Adrenal gland (tissue), 9 donors: ENCODE measurements at regions not wholly inside any gene's neighbourhood (a gene's known extent, or its start where the extent isn't known, plus 50 kb on each side); places are given as distances from the start of the nearest gene placed in this dataset.
A peak's percentile ranks its signal among the peaks of the same experiment; 100 is the strongest.

Source experiments
- DNase-seq, 7 donors: peaks; one replicate each; pipeline ENCODE4 v3.0.0-alpha.2; 2019 to 2020
- H3K27ac ChIP-seq, 5 donors: fragments of 200-600 bp; sonication (generic) in 4 of 5; 1 replicate in 3 of 5; 2 replicates in 2 of 5; pipeline versions ENCODE4 v1.5.1 to v1.8.0; 2016 to 2020; ENCODE audit warnings: mild to moderate bottlenecking in 1 of 5
- H3K27me3 ChIP-seq: fragments of 200-600 bp; 2 replicates; pipeline ENCODE4 v1.8.0; 2021
- H3K36me3 ChIP-seq, 2 donors: fragments of 200-600 bp; replicated peaks in 1 of 2; 1 replicate in 1 of 2; 2 replicates in 1 of 2; pipeline versions ENCODE4 v1.5.1 to v1.8.0; 2018 to 2022
- H3K4me1 ChIP-seq, 2 donors: fragments of 200-600 bp; replicated peaks in 1 of 2; 1 replicate in 1 of 2; 2 replicates in 1 of 2; pipeline versions ENCODE4 v1.5.1 to v1.8.0; 2018 to 2021
- H3K4me3 ChIP-seq, 4 donors: fragments of 200-600 bp; sonication (generic) in 3 of 4; one replicate each; pipeline ENCODE4 v1.5.1; 2016 to 2018
- H3K9me3 ChIP-seq, 3 donors: fragments of 200-600 bp; sonication (generic) in 1 of 3; replicated peaks in 1 of 3; 1 replicate in 2 of 3; 2 replicates in 1 of 3; pipeline versions ENCODE4 v1.5.1 to v1.8.0; 2016 to 2021
- POLR2A ChIP-seq, 2 donors: fragments of 450-650 bp; IDR thresholded peaks; one replicate each; pipeline ENCODE4 v1.6.1; 2017; ENCODE audit warnings: antibody characterized with exemption in 2 of 2, mild to moderate bottlenecking in 2 of 2, moderate library complexity in 1 of 2
- WGBS, 4 donors: extraction: QIAGEN DNeasy Blood & Tissue Kit in 2 of 4; methylation state at CpG; one replicate each; pipeline versions ENCODE4 v1.1.5 to v1.1.7; 2013 to 2017; 5-methylcytosine and 5-hydroxymethylcytosine counted together
- intact Hi-C, 2 donors: fragments of 100-400 bp; cut with DNase I; formaldehyde crosslinking; loops; one replicate each; pipeline versions ENCODE4 v1.14.1 to v1.15.0; 2022 to 2023
- TF ChIP-seq, protein P1 (sequence below), 6 experiments: fragments of 450-650 bp in 4 of 6; fragments of 200-600 bp in 2 of 6; sonication (generic) in 1 of 6; IDR thresholded peaks; 1 replicate in 5 of 6; 2 replicates in 1 of 6; pipeline versions ENCODE4 v1.5.1 to v1.8.0; 2016 to 2021; ENCODE audit warnings: antibody characterized with exemption in 6 of 6, mild to moderate bottlenecking in 2 of 6, moderate library complexity in 1 of 6
- donor health status: healthy with polysubstance abuse.
- donor health status: Bipolar disorder and iron deficiency.
- donor health status: DM: yes; HTN: yes; CAD: no.
- donor health status: DM: no; HTN: no; CAD: no.
- donor health status: DM: no; HTN: no; CAD: no.

DNA sequence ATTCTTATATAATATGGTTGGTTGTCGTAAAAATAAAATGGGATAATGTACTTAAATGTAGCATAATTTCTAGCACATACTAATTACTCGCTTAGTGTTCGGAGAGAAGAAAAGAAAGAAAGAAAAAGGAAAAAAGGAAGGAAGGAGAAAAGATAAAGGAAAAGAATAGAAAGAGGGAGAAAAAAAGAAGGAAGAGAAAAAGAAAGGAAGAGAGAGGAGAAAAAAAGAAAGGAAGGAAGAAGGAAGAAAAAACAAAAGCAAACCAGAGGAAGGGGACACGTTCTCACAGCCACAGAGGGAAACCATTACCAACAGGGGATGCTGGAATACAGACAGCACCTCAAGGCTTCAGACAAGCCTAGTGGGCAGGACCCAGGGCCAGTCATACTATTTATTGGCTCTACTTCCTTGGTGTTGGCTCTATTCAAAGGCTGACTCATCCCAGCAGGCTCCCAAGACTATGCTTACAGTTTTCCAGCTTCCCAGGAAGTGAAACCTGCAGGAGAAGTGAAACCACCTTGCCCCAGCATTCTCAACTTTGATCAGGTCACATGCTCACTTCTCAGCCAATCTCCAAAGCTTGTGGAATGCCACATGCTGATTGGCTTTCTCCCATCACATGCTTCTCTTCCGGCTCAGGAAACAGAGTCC, 273.5 kb upstream of the IRX5 start:
- intact Hi-C loops: no loop called here
- H3K27me3 ChIP-seq: peaks cover 9% of the 10 kb centered on the region
- H3K4me3 ChIP-seq: no peak overlapping the region
- WGBS, 4 donors: 80 to 86% (median 84%) methylated on average over 5 of the region's 5 CpGs
- no peaks in the 10 kb centered on the region for H3K9me3 ChIP-seq
- TF ChIP-seq, protein P1, sequence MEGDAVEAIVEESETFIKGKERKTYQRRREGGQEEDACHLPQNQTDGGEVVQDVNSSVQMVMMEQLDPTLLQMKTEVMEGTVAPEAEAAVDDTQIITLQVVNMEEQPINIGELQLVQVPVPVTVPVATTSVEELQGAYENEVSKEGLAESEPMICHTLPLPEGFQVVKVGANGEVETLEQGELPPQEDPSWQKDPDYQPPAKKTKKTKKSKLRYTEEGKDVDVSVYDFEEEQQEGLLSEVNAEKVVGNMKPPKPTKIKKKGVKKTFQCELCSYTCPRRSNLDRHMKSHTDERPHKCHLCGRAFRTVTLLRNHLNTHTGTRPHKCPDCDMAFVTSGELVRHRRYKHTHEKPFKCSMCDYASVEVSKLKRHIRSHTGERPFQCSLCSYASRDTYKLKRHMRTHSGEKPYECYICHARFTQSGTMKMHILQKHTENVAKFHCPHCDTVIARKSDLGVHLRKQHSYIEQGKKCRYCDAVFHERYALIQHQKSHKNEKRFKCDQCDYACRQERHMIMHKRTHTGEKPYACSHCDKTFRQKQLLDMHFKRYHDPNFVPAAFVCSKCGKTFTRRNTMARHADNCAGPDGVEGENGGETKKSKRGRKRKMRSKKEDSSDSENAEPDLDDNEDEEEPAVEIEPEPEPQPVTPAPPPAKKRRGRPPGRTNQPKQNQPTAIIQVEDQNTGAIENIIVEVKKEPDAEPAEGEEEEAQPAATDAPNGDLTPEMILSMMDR (IDR thresholded peaks at IDR 0.05): no peak
- TF ChIP-seq POLR2A (IDR thresholded peaks at IDR 0.05): no peak
- no peaks in the 10 kb centered on the region for H3K36me3 ChIP-seq
- H3K4me1 ChIP-seq: peaks cover 0 to 8% of the 10 kb centered on the region in 2 donors
- H3K27ac ChIP-seq: no peak overlapping the region
- peak in 2 of 7 donors; percentile 2 to 20 for DNase-seq

DNA sequence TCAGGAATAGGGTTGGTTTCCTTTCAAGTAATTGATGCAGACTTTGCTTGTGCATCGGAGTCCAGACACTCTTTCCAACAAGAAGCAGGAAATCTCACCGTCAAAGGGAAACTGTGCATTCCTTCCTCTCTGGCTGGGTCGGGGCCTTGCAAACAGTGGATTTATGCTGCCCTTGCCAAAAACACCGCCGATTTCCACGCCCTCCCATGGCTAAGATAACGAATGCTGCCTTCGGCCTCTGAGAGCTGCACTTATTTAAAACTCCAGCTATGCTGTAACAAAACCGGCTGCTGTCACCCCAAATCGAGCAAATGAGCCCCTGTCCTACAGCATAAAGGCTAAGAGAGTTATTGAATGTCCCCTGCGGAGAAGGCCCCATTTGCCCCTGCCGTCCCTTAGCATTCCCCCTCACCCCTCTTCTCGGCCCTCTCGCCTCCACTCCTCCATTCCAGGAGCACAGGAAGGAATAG, 275.5 kb upstream of the IRX5 start:
- Histone ChIP-seq H3K9me3 (no peaks in the 10 kb centered on the region), H3K4me1 (peaks cover 0 to 8% of the 10 kb centered on the region in 2 donors), H3K36me3 (no peaks in the 10 kb centered on the region), H3K27ac (peak overlapping the region in 1 of 5 donors; percentile 1), H3K4me3 (peak overlapping the region in 2 of 4 donors; percentile 4 to 11), H3K27me3 (peaks cover 9% of the 10 kb centered on the region)
- WGBS, 4 donors: 5 to 14% (median 10%) methylated on average over 14 of the region's 14 CpGs
- intact Hi-C loops: no loop called here
- TF ChIP-seq, protein P1 (IDR thresholded peaks at IDR 0.05): no peak
- no peak for TF ChIP-seq POLR2A (IDR thresholded peaks at IDR 0.05)
- DNase-seq: peak; percentile 21 to 66 (median 41)

DNA sequence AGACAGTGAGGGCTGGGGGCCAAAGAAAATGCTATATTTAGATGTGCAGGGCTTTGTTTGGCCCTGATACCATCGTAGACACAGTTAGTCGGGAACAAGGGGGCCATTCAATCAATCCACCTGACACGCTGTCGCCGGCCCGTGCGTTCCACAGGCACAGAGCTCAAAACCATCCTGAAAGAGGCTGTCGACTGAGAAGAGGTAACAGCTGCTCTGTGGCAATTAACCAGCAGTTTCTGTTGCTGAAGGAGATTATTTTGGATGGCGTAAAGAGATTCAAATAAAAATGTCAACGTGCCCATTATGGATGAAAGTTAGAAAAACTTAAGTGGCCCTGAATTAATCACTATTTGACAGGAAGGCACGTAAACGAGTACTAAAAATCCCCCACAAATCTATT, 276.2 kb upstream of the IRX5 start:
- H3K36me3 ChIP-seq: no peaks in the 10 kb centered on the region
- H3K27ac ChIP-seq: peak overlapping the region in 1 of 5 donors; percentile 23
- TF ChIP-seq, protein P1 (IDR thresholded peaks at IDR 0.05): no peak
- TF ChIP-seq POLR2A (IDR thresholded peaks at IDR 0.05): no peak
- H3K27me3 ChIP-seq: peaks cover 15% of the 10 kb centered on the region
- intact Hi-C loops: no loop called here
- peaks cover 0 to 8% of the 10 kb centered on the region in 2 donors for H3K4me1 ChIP-seq
- DNase-seq: no peak
- H3K4me3 ChIP-seq: no peak overlapping the region
- WGBS, 4 donors: 19 to 34% (median 23%) methylated on average over 12 of the region's 12 CpGs
- no peaks in the 10 kb centered on the region for H3K9me3 ChIP-seq

DNA sequence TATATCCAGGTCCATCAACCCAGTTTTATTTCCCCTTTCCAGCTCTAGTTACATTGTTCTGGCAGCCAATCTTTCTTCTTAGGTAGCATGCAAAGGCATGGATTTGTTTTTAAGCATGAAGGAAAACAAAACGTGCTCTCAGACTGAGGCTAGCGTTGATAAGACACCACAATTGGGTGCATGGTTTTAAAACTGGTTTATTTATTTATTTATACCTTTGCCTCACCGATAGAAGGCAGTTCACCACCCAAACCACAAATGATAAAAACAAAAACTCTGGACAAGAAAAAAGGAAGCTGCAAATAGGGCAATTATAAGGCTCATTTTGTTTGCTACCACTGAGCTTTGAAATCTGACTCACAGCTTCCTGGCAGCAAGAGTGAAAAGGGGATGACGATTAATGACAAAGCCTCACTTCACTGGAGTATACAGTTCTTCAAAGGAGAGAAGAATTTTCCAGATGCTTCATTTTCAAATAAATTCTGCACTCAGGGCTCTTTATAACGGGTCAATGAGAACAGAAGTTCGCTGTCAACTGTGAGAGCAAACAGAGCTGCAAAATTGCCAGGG, 278.4 kb upstream of the IRX5 start:
- H3K27ac ChIP-seq: no peak overlapping the region
- DNase-seq: no peak
- H3K4me1 ChIP-seq: peaks cover 0 to 8% of the 10 kb centered on the region in 2 donors
- no peaks in the 10 kb centered on the region for H3K36me3 ChIP-seq
- WGBS, 4 donors: 38 to 52% (median 41%) methylated on average over 6 of the region's 6 CpGs
- intact Hi-C loops: no loop called here
- H3K9me3 ChIP-seq: no peaks in the 10 kb centered on the region
- peaks cover 15% of the 10 kb centered on the region for H3K27me3 ChIP-seq
- TF ChIP-seq, protein P1 (IDR thresholded peaks at IDR 0.05): no peak
- no peak for TF ChIP-seq POLR2A (IDR thresholded peaks at IDR 0.05)
- no peak overlapping the region for H3K4me3 ChIP-seq
